ENCODE measurements at regions not wholly inside any gene's neighbourhood (a gene's known extent, or its start where the extent isn't known, plus 50 kb on each side); places are given as distances from the start of the nearest gene placed in this dataset.

DNA sequence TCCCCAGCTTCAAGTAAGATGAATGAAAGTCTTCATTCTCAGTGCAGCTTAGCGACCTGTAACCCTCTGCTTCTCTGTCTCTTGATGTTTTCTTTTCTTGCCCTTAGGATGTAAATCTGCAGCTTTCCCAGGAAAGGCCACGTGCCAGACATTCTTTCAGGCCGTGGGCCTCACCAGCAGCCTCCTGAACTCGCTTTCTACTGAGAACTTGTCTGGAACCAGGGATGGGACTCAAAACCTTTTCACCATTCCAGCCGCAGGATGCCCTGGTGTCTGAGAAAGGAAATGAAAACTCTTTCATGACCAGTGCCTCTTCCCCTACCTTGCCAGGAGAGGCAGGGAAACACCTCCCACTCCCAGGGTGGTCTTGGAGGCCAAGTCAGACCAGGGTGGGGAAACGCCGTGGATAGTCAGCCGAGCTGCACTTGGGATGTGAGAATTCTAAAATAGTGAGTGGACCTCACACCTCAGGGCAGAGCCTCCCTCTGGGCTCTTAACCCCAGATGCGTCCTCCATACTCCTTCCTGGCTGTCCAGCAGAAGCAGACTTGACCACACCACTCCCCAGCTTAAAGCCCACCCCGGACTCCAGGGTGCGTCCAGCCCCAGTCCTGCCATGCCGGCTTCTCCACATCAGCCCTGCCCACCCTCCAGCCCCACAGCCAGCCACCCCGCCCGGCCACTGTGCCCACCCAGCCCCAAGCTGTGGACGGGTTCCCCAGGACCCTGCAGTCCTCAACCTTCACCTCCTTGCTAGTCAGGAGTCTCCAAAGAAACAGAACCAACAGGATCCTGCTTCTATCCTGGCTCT is 115.5 kb downstream of the TWIST2 start:
- no peak overlapping the region for H3K4me3 ChIP-seq (ENCODE audit: low read depth, low read length)
- no peak for DNase-seq (ENCODE audit: low read depth)
- TF ChIP-seq, protein P1, sequence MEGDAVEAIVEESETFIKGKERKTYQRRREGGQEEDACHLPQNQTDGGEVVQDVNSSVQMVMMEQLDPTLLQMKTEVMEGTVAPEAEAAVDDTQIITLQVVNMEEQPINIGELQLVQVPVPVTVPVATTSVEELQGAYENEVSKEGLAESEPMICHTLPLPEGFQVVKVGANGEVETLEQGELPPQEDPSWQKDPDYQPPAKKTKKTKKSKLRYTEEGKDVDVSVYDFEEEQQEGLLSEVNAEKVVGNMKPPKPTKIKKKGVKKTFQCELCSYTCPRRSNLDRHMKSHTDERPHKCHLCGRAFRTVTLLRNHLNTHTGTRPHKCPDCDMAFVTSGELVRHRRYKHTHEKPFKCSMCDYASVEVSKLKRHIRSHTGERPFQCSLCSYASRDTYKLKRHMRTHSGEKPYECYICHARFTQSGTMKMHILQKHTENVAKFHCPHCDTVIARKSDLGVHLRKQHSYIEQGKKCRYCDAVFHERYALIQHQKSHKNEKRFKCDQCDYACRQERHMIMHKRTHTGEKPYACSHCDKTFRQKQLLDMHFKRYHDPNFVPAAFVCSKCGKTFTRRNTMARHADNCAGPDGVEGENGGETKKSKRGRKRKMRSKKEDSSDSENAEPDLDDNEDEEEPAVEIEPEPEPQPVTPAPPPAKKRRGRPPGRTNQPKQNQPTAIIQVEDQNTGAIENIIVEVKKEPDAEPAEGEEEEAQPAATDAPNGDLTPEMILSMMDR (IDR thresholded peaks at IDR 0.05; ENCODE audit: insufficient read depth, low read depth, low read length, missing control alignments), result no peak

DNA sequence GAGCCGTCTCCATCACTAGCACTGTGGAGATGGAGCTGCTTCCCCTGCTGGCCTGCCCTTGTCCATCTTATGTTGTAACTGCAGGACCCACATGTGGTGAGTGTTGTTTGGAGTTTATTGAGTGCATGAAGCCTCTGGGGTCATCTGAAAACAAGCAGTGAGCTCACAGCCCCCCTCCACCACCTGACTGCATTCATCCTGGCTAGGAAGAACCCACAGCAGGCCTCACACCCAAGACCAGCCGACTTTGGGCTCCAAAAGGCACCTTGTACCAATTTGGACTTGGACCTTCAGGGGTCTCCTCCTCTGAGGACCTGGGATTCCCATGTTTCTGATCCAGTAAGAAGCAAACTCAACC is 116.1 kb downstream of the TWIST2 start:
- DNase-seq (ENCODE audit: low read depth), result no peak

DNA sequence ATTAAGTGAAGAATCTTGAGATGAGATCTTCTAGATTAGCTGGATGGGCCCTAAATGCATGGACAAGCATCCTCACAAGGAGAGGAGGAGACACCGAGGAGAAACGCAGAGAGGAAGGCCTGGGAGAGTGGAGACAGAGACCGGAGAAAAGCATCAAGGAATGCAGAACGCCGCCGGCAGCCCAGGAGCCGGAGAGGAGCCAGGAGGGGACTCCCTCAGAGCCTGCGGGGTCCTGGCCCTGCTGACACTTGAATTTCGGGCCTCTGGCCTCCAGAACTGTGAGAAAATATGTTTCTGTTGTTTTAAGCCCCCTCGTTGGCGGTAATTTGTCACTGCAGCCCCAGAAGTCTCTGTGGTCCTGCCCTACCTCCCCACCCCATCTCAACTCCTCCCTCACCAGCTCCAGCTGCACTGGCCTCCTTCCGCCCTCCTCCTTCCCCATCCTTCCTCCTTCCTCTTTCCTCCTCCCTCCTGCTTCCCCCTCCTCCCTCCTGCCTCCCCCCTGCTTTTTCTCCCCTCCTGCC is 116.7 kb downstream of the TWIST2 start:
- no peak for DNase-seq (ENCODE audit: low read depth)
- H3K4me3 ChIP-seq (ENCODE audit: low read depth, low read length), result no peak overlapping the region
- TF ChIP-seq, protein P1 (IDR thresholded peaks at IDR 0.05; ENCODE audit: insufficient read depth, low read depth, low read length, missing control alignments), result no peak

More for the DNA sequence above, 116.1 kb downstream of the TWIST2 start:
- H3K4me3 ChIP-seq (ENCODE audit: low read depth, low read length), result no peak overlapping the region
- TF ChIP-seq, protein P1 (IDR thresholded peaks at IDR 0.05; ENCODE audit: insufficient read depth, low read depth, low read length, missing control alignments), result no peak

DNA sequence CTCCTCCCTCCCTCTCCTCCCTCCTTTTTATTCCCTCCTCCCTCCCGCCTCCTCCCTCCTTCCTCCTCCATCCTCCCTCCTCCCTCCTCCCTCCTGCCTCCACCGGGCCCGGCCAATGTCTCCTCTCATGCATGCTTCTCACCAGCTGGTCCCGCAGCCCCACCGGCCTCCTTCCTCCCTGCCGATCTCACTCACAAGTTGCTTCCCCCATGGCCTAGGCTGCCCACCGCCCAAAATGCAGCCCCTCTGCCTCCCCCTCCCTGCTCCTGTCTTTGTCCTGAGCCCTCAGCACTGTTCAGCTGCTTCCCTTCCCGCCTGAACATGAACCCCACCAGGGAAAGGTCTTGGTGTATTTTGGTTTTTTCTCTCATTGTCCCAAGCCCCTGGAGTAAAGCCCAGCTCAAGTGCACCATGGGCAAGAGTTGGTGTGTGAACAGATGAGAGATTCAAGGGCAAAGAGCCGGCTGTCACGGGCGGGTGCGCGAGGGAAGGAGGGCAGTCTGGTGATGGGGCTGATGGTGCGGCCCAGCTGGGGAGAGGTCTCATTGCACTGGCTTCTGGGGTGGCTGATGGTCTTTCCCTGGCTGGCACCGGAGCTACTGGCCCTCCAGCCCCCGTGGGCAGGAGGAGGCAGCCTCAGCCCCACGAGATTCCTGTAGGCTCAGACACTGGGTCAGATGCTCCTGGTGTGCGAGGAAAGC is 117.6 kb downstream of the TWIST2 start:
- TF ChIP-seq, protein P1 (IDR thresholded peaks at IDR 0.05; ENCODE audit: insufficient read depth, low read depth, low read length, missing control alignments), result no peak
- no peak for DNase-seq (ENCODE audit: low read depth)
- H3K4me3 ChIP-seq (ENCODE audit: low read depth, low read length), result no peak overlapping the region

DNA sequence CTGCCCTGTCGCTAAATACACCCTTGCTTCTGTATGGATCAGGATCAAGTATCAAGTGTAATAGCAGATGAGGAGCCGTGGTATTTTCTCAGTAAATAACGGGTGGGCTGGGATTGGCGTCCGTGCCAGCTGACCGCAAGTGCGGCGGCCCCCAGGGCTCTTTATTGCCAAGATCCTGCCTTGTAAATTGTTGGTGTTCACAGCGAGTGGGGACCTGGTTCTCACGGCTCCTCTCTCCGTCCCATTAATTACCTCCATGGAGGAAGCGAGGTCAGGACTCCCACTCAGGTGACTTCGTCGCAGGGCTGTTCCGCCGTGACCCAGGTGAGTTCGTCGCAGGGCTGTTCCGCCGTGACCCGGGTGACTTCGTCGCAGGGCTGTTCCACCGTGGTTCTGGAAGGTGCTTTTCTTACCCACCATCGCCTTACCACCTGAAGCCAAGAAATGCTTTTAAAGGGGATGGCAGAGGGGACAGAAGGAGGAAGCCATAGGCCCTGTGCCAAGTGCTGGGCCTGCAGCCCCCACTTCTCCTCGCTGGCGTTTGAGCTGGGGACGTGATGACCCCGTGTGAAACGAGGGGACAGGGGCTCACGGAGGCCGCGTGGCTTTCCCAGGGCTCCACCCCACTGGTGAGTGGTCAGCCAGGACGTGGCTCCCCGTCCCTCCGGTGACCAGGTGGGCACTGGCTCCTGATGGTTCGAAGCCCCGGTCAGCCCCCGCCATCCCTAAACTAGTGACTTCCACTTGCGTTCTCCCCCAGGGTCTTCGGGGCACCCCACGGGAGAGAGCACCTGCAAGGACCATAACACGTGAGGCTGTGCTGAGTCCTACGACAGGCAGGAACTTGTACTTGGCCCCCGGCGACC is 118.4 kb downstream of the TWIST2 start:
- TF ChIP-seq, protein P1 (IDR thresholded peaks at IDR 0.05; ENCODE audit: insufficient read depth, low read depth, low read length, missing control alignments), result no peak
- H3K4me3 ChIP-seq (ENCODE audit: low read depth, low read length), result no peak overlapping the region
- no peak for DNase-seq (ENCODE audit: low read depth)

All from GM12865 (cell line).